Stimulated activated CD8-positive, alpha-beta memory T cell treated with anti-CD3 and anti-CD28 coated beads, Interleukin-2, amount 100 ng/mL, for 48 hours (primary cell): ENCODE measurements at regions not wholly inside any gene's neighbourhood (a gene's known extent, or its start where the extent isn't known, plus 50 kb on each side); places are given as distances from the start of the nearest gene placed in this dataset.

Experiments
- DNase-seq, 2 donors: peaks; one replicate each; pipeline ENCODE4 v3.0.0-alpha.2; 2020; ENCODE audit warnings: low read depth in 2 of 2

DNA sequence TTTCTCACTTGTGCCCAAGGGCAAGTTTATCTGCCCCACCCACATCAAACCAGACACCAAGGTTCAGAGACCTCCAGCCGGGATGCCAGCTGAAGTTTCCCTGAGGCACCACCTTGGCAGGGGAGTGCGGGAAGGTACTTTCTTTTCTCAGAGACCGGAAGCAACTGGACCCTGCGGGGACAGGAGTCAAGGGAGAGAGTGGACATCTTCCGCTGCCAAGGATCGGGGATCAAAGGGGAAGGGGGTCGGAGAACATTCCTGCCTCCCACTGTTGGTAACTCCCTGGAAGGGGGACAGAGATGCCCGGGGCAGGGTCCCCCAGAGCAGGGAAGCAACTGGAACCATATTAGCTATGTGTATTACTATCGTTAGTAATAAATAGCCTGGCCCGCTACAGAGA, 161.8 kb downstream of the DICER1 start:
- no peak for DNase-seq

GRCh38 chr14:94994245-94994644, 163.1 kb downstream of the DICER1 start:
- DNase-seq: no peak

DNA sequence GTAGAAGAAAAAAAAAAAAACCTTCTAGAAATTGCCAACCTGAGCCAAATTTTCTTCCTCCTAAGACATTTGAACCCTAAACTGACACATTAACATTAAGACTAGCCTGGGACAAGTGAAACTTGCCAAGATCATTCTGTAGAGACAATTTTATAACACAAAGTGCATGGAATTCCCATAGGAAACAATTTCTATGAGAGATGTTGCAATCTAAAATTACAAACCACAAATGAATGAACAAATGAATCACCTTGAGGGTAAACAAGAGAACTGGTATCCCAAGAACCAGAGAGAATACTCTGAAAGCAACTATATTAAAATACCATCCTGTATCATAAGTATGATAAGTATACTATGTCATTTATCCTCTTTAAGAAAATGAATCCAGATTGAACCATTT, 165.3 kb downstream of the DICER1 start:
- no peak for DNase-seq

GRCh38 chr14:94989946-94990345, 167.4 kb downstream of the DICER1 start:
- DNase-seq: no peak

- DNase-seq: no peak
Observed at GRCh38 chr14:94989417-94989816, 167.9 kb downstream of the DICER1 start.

- DNase-seq: no peak
Observed at GRCh38 chr14:94987409-94987808, 169.9 kb downstream of the DICER1 start.

- no peak for DNase-seq
Observed at GRCh38 chr14:94979891-94980290, 177.4 kb downstream of the DICER1 start.

GRCh38 chr14:94977016-94977415, 180.3 kb downstream of the DICER1 start:
- no peak for DNase-seq

- no peak for DNase-seq
Observed at GRCh38 chr14:94975366-94975765, 182.0 kb downstream of the DICER1 start.

DNA sequence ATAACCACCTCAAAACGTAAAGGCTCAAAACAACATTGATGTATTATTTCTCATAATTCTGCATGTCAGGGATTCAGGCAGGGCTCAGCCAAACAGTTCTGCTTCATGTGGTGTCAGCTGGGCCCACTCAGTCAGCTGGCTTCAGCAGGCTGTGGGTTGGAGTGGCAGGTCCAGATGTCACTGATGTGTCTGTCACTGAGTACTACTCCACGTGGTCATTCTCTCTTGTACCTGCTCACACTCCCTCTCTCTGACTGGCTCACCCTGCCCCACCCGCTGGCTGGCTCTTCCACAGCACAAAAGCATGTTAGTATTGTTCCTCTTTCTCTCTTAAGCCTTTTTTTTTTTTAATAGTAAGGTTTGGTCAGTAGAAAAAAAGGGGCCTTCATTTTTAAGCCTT, 182.4 kb downstream of the DICER1 start:
- DNase-seq: no peak

DNA sequence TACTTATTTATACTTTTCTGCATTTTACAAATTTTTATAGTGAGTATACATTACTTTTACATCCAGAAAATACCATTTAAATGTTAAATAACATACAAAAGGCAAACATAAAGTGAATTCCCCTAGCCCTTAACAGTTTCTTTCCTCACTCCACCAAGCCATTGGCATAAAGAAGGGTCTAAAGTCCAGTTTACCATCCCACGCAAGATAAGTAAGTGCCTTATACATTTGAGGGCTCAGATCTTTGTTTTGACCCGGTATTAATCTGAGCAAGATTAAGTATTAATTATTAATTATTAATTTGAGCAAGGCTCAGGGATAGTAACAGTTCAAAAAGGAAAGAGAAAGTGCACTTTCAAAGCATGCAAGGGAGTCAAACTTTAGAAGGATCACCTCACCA, 182.9 kb downstream of the DICER1 start:
- no peak for DNase-seq

DNA sequence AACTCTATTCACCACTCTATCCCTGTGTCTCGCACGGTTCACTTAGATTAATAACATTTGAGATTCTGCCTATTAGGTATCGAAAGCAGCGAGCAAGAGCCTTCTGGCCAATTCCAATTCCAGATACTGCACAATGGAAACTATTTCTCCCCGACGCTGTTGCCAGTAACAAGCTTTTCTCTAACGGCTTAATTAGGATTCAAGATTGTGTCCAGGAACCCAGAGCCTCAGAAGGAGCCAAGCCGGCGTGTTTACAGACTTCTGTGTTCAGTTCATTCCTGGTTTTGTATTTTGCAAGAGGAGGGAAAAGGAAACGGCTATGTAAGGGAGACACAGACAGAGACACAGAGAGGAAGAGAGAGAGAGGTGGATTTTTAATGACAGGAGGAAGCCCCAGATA, 185.6 kb downstream of the DICER1 start:
- no peak for DNase-seq

GRCh38 chr14:94970941-94971730, 186.2 kb downstream of the DICER1 start:
- DNase-seq: no peak

GRCh38 chr14:94969766-94970165, 187.6 kb downstream of the DICER1 start:
- DNase-seq: no peak

GRCh38 chr14:94966868-94967267, 190.5 kb downstream of the DICER1 start:
- no peak for DNase-seq

DNA sequence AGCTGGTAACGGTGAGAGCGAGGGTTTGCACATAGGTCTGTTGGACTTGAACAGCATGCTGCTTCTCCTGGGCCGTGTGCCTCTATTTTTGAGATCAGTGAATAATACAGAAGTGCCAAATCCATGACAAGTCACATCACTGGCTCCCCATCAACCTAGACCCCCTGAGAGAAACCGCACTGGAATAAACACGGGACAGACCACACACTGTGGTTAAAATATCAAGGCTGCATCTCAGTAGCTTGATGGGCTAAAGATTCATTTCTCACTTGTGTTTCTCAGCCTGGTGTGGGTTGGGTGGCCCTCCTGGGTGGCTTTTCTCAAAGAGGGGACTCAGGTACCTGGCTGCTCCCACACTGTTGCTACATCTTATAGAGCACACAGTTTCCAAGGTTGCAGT, 191.0 kb downstream of the DICER1 start:
- no peak for DNase-seq

DNA sequence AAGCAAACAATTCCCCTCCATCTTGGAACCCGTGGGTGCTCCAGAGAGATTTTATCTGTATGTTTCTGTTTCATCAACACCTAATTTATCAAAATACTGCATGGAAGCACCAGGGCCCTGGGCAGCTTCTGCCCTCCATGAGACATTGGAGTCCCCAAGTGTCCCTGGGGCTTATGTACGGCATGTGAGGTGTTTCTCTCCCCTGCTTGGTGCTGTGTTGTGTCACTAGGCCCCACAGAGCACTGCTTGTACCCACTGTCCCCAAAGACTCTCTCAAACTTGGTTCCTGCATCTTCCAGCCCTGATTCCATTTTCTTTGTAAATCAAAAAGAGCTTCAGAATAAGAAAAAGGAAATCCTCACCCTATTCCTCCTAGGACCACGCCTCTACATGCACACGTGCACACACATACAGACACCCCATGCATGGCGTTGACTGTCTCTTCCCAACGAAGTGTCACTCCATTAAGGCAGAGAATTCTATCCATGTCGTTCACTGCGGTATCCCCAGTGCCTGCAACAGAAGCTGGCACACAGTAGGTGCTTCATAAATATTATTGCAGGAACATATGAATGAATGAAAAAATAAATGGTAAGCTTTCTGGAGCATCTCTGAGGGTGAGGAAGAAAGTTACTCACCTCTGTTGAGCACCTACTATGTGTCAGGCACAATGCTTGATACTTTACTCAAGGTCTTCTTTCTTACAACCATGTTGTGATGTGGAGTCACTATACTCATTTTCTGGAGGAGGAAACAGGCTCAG, 191.6 kb downstream of the DICER1 start:
- DNase-seq: no peak

- DNase-seq: no peak
Observed at GRCh38 chr14:94964931-94965330, 192.4 kb downstream of the DICER1 start.

DNA sequence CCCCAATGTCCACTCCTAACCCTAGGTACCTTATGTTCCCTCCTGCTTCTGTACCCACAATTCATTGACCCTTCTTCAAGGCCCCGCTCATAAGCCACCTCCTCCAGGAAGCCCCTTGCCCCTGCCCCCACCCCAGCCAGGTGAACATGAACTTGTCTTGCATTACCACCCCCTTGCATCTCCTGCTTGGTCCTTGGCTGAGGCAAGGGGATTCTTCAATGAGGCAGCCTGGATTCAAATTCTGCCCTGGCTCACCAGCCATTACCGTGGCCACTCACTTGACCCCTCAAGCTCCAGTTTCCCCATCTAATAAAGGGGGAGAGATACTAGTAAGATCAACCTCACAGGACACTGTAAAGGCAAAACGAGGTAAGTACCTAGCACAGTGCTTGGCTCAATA, 193.1 kb downstream of the DICER1 start:
- DNase-seq: no peak

GRCh38 chr14:94963051-94963450, 193.1 kb upstream of the GSC start:
- no peak for DNase-seq

- no peak for DNase-seq
Observed at GRCh38 chr14:94962166-94962575, 192.3 kb upstream of the GSC start.

- no peak for DNase-seq
Observed at GRCh38 chr14:94961386-94962165, 191.7 kb upstream of the GSC start.
